ENCODE measurements at regions not wholly inside any gene's neighbourhood (a gene's known extent, or its start where the extent isn't known, plus 50 kb on each side); places are given as distances from the start of the nearest gene placed in this dataset.

DNA sequence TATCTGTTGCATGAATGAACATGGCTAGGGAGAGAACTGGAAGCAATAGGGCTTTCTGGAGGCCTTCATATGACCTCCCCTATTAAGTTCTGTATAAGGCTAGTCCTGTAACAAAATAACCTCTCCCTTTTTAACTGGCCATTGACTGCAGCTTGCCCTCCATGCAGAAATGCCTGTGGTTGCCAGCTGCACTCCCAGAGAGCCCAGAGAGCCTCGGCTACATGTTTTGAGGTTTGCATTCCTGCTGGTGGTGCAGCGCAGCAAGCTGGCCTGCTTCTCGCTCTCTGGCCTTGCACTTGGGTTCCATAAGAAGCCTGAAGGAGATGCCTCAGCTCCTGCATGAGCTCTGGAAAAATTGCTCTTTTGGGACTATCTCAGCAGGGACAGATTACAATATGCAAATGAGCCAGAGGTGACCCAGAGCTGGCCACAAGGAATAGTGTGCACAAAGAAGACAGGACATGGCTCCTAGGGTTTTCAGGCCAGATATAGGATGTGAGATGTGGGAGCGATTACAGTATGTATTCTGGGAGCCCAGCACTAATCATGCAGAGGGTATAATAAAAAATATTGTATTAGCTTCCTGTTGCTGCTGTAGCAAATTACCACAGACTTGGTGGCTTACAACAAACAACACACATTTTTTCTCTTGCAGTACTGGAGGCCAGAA, 186.7 kb downstream of the INSIG2 start:
- no peak for DNase-seq (ENCODE audit: low spot score)

GRCh38 chr2:118272391-118272790, 184.1 kb downstream of the INSIG2 start:
- DNase-seq (ENCODE audit: low spot score) = no peak

DNA sequence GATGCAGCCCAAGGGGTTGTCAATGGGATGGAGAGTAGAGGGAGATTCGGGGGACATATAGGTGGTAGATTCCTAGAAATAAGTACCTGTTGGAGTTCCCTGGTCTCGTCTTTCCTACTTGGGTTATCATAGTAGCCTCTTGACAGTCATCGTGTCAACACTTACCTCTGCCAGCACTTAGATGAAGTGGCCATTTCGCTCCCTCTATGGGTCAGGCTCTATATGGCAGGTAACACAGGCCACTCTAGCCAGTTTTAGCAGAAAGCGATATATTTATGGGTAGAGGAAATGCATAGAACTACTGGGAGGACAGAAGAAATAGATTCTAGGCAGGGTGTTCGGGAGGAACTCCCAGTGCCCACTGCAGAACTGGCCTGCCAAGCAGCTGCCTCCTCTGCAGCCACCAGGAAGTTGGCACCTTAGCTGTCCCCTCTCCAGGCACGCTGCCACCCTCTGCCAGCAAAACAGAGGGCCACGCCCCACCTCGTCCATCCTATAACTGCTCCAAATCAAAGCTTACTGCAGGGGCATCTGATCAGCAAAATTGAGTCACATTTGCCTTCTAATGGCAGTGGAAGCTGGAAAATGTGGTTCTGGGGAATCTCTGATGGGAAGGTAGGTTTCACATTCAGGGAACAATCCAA, 181.3 kb downstream of the INSIG2 start:
- DNase-seq (ENCODE audit: low spot score) = peak; percentile 11

DNA sequence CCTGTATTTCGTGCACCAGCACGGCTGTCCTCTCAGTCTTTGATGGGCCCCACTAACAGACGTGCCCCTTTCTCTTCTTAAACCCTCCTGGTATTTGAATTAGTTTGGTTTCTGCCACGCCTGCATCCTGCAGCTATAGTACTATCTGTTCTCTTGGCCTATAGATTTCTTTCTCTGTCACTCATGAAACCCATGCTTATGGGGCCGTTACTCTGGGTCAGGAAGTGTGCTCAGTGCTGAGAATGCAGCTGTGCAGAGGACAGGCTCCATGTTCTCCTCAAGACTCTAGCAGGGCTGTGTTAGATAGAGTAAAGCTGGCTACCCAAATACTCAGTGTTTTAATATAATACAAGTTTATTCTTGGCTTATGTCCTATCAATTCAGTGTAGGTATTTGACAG, 180.0 kb downstream of the INSIG2 start:
- DNase-seq (ENCODE audit: low spot score) = no peak

DNA sequence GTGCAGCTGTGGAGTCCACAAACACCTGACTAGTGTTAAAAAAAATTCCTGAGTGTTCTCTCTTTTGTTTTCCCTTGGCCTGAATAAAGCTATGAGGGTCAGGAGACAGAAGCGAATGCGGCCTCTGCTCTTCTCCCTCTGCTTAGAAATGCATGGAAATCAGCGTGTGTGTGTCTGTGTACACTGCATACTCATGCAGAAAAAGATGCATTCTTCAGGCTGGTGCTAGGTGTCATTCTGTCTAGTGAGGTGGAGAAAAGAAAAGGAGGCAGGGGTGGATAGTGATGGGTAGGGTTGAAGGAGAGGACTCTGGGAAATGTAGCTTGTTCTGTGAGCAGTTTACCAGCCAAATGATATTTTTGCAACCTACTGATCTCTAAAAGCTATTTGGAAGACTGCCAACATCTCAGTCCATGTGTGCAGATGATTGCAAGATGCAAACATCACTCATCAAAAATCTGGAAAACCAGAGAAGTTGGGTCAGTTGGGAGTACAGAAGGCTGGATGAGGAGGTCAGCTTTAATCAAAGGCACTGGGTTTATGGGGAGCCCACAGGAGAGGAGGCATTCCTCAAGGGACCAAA, 177.7 kb downstream of the INSIG2 start:
- no peak for DNase-seq (ENCODE audit: low spot score)

- DNase-seq (ENCODE audit: low spot score) = no peak
These were observed 176.1 kb downstream of the INSIG2 start for GRCh38 chr2:118264232-118264990.

GRCh38 chr2:118257696-118258095, 169.4 kb downstream of the INSIG2 start:
- DNase-seq (ENCODE audit: low spot score) = no peak

- no peak for DNase-seq (ENCODE audit: low spot score)
These were observed 167.6 kb downstream of the INSIG2 start for GRCh38 chr2:118255771-118256372.

DNA sequence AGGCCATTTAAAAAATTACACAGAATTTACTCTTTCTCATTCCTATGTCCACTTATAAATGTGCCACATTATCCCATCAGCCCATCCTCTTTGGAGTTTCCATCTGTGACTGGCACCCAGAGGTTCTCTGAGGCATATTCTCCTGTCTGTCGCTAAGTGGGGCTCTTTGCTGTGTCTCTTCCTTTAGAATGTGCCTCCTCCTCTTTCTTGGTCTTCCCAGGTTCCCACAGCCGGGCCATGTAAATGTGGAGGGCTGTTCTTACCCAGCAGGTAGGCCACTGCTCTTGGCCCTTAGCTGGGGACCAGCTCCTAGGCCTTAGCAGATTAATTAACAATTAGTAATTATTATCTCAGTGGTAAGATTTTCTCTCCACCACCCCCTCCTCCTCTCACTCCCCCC, 167.0 kb downstream of the INSIG2 start:
- DNase-seq (ENCODE audit: low spot score) = no peak

DNA sequence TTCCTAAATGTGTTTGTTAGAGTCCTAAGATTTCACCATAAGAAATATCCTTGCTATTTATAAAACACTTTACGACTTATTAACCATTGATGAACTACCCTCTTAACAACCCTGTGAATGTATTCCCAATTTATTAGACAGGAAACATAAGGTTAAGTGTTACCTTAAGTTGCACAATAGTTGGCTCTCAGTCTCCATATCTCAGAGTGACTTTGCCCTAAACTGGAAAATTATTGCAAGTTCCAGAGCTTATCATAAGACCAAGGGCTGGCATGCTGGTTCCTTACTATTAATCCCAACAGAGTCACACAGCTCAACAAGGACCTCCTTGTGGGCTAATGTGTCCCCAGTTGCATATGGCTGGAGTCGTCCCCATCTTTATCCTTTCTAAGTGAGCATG, 165.8 kb downstream of the INSIG2 start:
- no peak for DNase-seq (ENCODE audit: low spot score)

DNA sequence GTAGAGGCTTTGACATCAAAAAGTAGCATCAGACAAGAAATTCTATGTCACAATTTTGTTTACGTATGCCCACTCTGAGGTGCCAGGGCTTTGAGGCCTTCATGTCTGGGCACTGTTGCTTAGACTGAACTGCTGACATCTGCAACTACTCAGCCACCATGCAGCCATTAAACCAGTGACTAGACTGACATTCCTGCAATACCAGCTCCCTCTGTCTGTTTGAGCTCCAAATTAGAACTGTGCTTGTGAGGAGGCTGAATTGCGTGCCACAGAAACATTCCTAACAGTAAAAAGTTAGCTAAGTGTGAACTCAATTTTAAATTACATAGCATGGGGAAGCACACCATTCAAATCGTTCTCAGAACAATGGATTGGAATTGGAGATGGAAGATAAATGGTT, 163.2 kb downstream of the INSIG2 start:
- no peak for DNase-seq (ENCODE audit: low spot score)

DNA sequence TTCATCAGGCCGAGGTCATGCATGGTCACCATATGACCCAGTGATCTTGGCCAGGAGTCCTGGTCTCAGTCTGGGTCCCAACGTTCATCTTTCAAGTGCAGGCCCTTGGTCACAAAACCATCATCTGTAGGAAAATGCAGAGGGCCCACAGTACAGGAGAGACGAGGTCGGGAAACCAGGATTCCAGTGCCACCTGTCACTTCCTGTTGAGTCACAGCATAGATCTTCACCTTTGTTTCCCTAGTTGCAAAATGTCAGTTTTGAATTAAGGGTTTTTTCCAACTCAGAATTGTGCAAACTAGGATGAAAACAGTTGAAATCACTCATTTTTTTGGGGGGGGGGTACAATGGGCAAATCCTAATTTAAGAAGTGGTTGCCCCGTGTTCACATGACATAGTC, 162.2 kb downstream of the INSIG2 start:
- DNase-seq (ENCODE audit: low spot score) = peak; percentile 8

DNA sequence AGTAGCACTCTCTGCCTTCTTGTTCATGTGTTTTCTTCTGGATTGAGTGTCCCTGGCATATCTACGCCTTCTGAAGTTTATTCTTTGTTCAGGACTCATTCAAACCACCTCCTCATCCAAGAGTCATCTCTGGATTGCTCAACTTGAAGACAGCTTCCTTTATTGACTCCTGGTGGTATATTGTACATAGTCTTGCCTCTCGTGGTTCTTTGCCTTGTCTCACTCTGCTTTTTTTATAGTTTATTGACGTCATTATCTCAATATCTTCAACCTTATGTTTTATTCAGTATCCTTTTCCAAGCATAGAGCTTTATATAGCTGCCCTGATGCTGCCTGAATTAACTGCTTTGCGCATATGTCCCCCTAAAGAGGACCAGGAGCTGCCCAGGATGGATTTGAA, 161.7 kb downstream of the INSIG2 start:
- DNase-seq (ENCODE audit: low spot score) = no peak

DNA sequence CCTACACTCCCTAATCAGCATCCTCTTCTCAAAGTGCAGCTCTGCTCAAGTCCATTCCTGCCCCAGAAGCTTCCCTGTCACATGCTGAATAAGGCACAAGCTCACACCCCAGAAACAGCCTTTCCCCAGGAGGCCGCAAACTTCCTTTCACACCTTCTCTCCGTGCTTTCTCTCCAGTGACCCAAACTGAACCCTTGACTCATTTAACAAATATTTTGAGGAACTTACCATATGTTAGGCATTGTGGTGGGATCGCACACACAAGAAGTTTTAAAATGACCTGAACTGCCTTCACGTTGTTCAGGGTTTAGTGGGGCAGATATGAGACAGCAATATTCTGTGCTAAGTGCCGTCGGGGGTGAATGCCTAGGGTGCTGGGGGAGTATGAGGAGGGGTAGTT, 161.3 kb downstream of the INSIG2 start:
- no peak for DNase-seq (ENCODE audit: low spot score)

DNA sequence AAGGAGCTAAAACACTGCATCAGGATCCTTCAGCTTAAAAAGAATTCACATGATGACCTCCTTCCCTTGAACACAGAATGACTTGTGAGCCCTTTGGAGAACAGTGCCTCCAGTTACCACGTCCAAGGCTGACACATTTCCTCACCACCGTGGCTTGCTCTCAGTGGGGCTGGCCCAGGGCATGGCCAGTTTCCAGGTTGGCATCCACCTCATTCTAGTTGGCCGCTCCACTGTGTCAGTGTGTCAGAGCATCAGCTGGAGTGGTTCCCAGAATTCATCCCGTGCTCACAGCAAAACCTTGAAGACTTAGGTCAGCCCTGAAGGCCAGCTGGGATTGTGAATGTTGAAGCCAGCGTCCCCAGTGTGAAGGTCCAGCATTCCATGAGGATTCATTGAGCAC, 158.5 kb downstream of the INSIG2 start:
- no peak for DNase-seq (ENCODE audit: low spot score)

DNA sequence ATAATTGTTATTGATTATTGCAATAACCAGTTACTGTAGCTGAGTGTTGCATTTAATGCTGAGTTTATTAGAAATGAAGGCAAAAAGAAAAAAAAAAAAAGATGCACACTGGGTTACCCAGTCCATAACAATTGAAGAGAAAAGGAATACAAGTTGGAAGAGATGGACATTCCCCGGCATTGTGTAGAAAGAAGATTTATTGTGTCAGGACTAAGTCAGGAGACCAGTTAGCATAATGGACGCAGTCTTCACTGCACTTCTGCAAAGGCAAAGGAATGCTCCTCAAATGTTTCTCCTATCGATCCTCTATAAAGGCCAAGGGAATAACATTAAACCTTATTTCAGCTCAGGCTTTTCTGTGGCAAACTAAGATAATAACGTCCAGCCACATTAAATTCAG, 157.8 kb downstream of the INSIG2 start:
- DNase-seq (ENCODE audit: low spot score) = no peak

GRCh38 chr2:118244686-118245085, 156.4 kb downstream of the INSIG2 start:
- no peak for DNase-seq (ENCODE audit: low spot score)

GRCh38 chr2:118243031-118243430, 154.8 kb downstream of the INSIG2 start:
- DNase-seq (ENCODE audit: low spot score) = no peak

DNA sequence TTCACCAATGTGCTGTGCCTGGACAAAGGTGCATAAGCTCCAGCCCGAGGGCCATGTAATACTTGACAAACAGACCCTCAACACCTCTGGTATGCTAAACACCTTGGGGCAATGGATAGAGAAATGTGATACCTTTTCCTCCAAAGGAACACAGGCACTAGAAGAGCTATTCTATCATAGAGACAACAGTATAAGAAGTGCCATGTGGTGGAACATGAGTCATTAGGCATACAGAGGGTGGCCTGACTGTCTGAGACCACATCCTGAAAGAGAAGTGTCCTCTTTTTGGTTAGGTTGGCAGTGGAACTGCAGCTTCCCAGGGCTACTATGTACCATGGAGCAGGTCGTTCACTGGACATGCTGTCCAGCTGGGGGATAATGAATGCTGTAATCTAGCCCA, 153.9 kb downstream of the INSIG2 start:
- DNase-seq (ENCODE audit: low spot score) = no peak

GRCh38 chr2:118241128-118241527, 152.9 kb downstream of the INSIG2 start:
- DNase-seq (ENCODE audit: low spot score) = no peak

DNA sequence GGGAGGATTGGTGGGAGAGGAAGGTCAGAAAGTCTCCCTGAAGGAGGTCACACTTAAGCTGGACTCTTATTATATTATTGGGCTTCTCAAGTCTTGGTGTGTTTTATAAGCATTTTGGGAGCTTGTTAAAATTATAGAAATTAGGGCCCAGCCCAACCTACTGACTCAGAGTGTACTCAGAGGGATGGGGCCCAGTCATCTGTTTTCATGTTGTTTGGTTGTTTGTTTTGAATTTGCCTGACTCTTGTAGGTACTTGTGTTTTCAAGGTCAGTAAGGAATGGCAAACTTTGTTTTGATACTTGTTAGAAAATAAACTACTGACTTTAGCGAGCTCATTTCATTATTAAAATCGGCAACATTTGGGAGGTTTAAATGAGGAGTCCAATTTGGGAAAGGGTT, 152.0 kb downstream of the INSIG2 start:
- no peak for DNase-seq (ENCODE audit: low spot score)

DNA sequence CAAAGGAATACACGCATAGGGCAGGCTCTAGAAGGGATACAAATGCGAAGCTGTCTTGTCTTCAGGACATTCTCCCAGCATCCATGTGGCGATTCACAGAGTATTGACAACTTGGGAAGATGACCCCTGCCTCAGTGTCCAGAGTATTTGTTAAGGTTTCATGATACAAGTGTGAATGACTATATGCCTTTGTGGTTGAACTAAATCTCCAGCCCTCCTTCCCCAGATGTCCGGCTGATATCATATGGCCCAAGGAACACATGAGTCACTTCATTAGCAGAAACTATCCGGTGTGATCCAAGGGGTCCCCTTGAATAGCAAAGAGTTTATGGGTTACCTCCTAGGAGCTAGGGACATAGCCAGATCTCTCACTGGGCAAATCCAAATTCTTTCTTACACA, 151.0 kb downstream of the INSIG2 start:
- no peak for DNase-seq (ENCODE audit: low spot score)

DNA sequence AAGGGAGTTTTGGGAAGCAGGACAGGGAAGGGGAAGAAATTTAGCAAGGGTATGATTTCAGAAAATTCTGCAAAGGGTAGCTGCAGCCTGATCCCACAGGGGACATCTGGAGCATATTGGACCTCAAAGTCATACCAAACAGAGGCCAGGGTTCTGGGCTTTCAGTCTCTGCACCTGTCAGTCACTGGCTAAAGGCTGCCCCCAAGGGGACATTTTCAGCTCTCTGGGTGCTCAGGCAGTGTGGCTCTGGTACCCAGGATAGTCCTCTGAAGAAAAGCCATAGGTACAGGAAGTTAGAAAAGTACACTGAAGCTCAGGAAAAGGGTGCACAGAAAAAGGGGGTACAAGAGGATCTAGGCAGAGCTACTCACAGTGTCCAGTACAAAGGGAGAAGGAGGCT, 149.2 kb downstream of the INSIG2 start:
- no peak for DNase-seq (ENCODE audit: low spot score)

All from RKO (cell line).